GM23338 (cell line): ENCODE measurements at regions not wholly inside any gene's neighbourhood (a gene's known extent, or its start where the extent isn't known, plus 50 kb on each side); places are given as distances from the start of the nearest gene placed in this dataset.

Experiments used
- ATAC-seq: fragments of 200-7000 bp; cut with Tn5 transposase; 3 replicates; pipeline ENCODE4 v1.9.1; 2020
- DNase-seq: peaks from one replicate; pipeline ENCODE4 v3.0.0-alpha.2; 2015; ENCODE audit warnings: low spot score
- H2AFZ ChIP-seq: fragments of 200-600 bp; sonication (generic); 2 replicates; pipeline ENCODE4 v1.8.0; 2016; ENCODE audit warnings: antibody characterized with exemption, mild to moderate bottlenecking, moderate library complexity
- H3F3A ChIP-seq: fragments of 200-600 bp; sonication (generic); replicated peaks from 2 replicates; pipeline ENCODE4 v1.8.0; 2017; ENCODE audit warnings: antibody characterized with exemption, mixed run types, low read depth
- H3K27ac ChIP-seq: fragments of 200-600 bp; sonication (generic); 2 replicates; pipeline ENCODE4 v1.6.1; 2016; ENCODE audit warnings: low read depth
- H3K27me3 ChIP-seq: fragments of 200-600 bp; sonication (generic); 2 replicates; pipeline ENCODE4 v1.8.0; 2016; ENCODE audit warnings: mild to moderate bottlenecking, mixed run types, moderate library complexity; ENCODE audit not compliant: insufficient read depth
- H3K36me3 ChIP-seq: fragments of 200-600 bp; sonication (generic); 2 replicates; pipeline ENCODE4 v1.8.0; 2016; ENCODE audit warnings: mild to moderate bottlenecking; ENCODE audit not compliant: insufficient read depth
- H3K4me1 ChIP-seq: fragments of 200-600 bp; sonication (generic); 2 replicates; pipeline ENCODE4 v1.8.0; 2016; ENCODE audit warnings: mild to moderate bottlenecking, moderate library complexity; ENCODE audit not compliant: insufficient read depth
- H3K4me2 ChIP-seq: fragments of 200-600 bp; sonication (generic); 2 replicates; pipeline ENCODE4 v1.7.1; 2017; ENCODE audit warnings: mixed run types
- H3K4me3 ChIP-seq: fragments of 200-600 bp; sonication (generic); 2 replicates; pipeline ENCODE4 v1.6.1; 2016; ENCODE audit warnings: mixed run types
- H3K79me2 ChIP-seq: fragments of 200-600 bp; sonication (generic); replicated peaks from 2 replicates; pipeline ENCODE4 v1.8.0; 2017; ENCODE audit warnings: mild to moderate bottlenecking; ENCODE audit not compliant: insufficient read depth
- H3K9me2 ChIP-seq: fragments of 200-600 bp; sonication (generic); 2 replicates; pipeline ENCODE4 v1.8.0; 2017; ENCODE audit not compliant: insufficient read depth
- H4K20me1 ChIP-seq: fragments of 200-600 bp; sonication (generic); replicated peaks from 2 replicates; pipeline ENCODE4 v1.8.0; 2017; ENCODE audit warnings: mild to moderate bottlenecking; ENCODE audit not compliant: insufficient read depth
- H3K27ac Mint-ChIP-seq: 2 replicates; pipeline ENCODE4 v1.8.0; 2020; ENCODE audit warnings: inconsistent platforms, mild to moderate bottlenecking, moderate library complexity, mixed read lengths
- H3K27me3 Mint-ChIP-seq: 3 replicates; pipeline ENCODE4 v1.8.0; 2022; ENCODE audit warnings: low read depth, mild to moderate bottlenecking, moderate library complexity, mixed read lengths, inconsistent platforms; ENCODE audit not compliant: insufficient read depth, poor library complexity
- H3K36me3 Mint-ChIP-seq: 3 replicates; pipeline ENCODE4 v1.8.0; 2021; ENCODE audit warnings: low read depth, mild to moderate bottlenecking, inconsistent platforms, moderate library complexity, mixed read lengths
- H3K4me1 Mint-ChIP-seq: 3 replicates; pipeline ENCODE4 v1.8.0; 2020; ENCODE audit warnings: mild to moderate bottlenecking, inconsistent platforms, mixed read lengths
- H3K4me3 Mint-ChIP-seq: 3 replicates; pipeline ENCODE4 v1.8.0; 2021; ENCODE audit warnings: moderate library complexity, mild to moderate bottlenecking, inconsistent platforms, mixed read lengths
- H3K9me3 Mint-ChIP-seq: 3 replicates; pipeline ENCODE4 v1.8.0; 2020; ENCODE audit warnings: moderate library complexity, mild to moderate bottlenecking, inconsistent platforms, mixed read lengths
- CREB1 ChIP-seq: fragments of 250-450 bp; sonication (Bioruptor Pico); IDR thresholded peaks from 2 replicates; pipeline ENCODE4 v1.5.0; 2020; ENCODE audit warnings: low read depth, mild to moderate bottlenecking, moderate library complexity
- ETS1 ChIP-seq: IDR thresholded peaks from 2 replicates; pipeline ENCODE4 v1.6.1; 2016; ENCODE audit warnings: antibody characterized with exemption
- EZH2phosphoT487 ChIP-seq: fragments of 200-600 bp; sonication (generic); IDR thresholded peaks from one replicate; pipeline ENCODE4 v1.8.1; 2018; ENCODE audit warnings: antibody characterized with exemption; ENCODE audit not compliant: unreplicated experiment
- NANOG ChIP-seq: IDR thresholded peaks from 2 replicates; pipeline ENCODE4 v1.6.1; 2016; ENCODE audit warnings: antibody characterized with exemption, borderline replicate concordance
- POLR2AphosphoS5 ChIP-seq: IDR thresholded peaks from 2 replicates; pipeline ENCODE4 v1.6.1; 2016; ENCODE audit warnings: antibody characterized with exemption, low read depth
- REST ChIP-seq: IDR thresholded peaks from one replicate; pipeline ENCODE4 v1.6.1; 2018; ENCODE audit warnings: antibody characterized with exemption; ENCODE audit not compliant: unreplicated experiment
- STAT1 ChIP-seq: IDR thresholded peaks from one replicate; pipeline ENCODE4 v1.6.1; 2016; ENCODE audit warnings: antibody characterized with exemption; ENCODE audit not compliant: unreplicated experiment
- ZNF114 ChIP-seq: fragments of 250-450 bp; sonication (Bioruptor Pico); IDR thresholded peaks from 2 replicates; pipeline ENCODE4 v1.5.0; 2020; ENCODE audit warnings: mild to moderate bottlenecking, moderate library complexity
- ZNF462 ChIP-seq: fragments of 250-450 bp; sonication (Bioruptor Pico); IDR thresholded peaks from 2 replicates; pipeline ENCODE4 v1.5.0; 2020; ENCODE audit warnings: mild to moderate bottlenecking, moderate library complexity

- no peak for ATAC-seq
- Histone ChIP-seq H3K27ac (no peak overlapping the region), H3K27me3 (no peaks in the 10 kb centered on the region), H3F3A (no peaks in the 10 kb centered on the region), H3K79me2 (no peaks in the 10 kb centered on the region), H3K4me3 (no peak overlapping the region), H3K4me1 (no peaks in the 10 kb centered on the region), H3K9me2 (0 out of 2 replicates have a peak, but pooled peaks cover 3% of the 10 kb centered on the region), H2AFZ (no peak overlapping the region), H3K4me2 (no peak overlapping the region), H3K36me3 (no peaks in the 10 kb centered on the region), H4K20me1 (no peaks in the 10 kb centered on the region)
- Mint-ChIP-seq H3K4me3 (no peak overlapping the region), H3K4me1 (no peaks in the 10 kb centered on the region), H3K9me3 (no peaks in the 10 kb centered on the region; the same call in 2 of the 3 replicates), H3K36me3 (no peaks in the 10 kb centered on the region), H3K27me3 (peaks cover 1% of the 10 kb centered on the region), H3K27ac (no peak overlapping the region)
- no peak for TF ChIP-seq CREB1
- TF ChIP-seq REST: no peak
- TF ChIP-seq ZNF114: no peak
- TF ChIP-seq ZNF462 (CRISPR knock-in tag): no peak
- TF ChIP-seq STAT1: no peak
- no peak for TF ChIP-seq ETS1
- no peak for TF ChIP-seq EZH2phosphoT487
- no peak for TF ChIP-seq POLR2AphosphoS5
- TF ChIP-seq NANOG: no peak
- DNase-seq: no peak
Observed at GRCh38 chr11:29656597-29656996, 360.2 kb downstream of the KCNA4 start.
